Stomach (tissue), 8 donors: ENCODE measurements at regions not wholly inside any gene's neighbourhood (a gene's known extent, or its start where the extent isn't known, plus 50 kb on each side); places are given as distances from the start of the nearest gene placed in this dataset.

Experiments
- DNase-seq, 2 donors: peaks; one replicate each; pipeline versions ENCODE4 v3.0.0 to v3.0.0-alpha.2; 2013 to 2019
- H3K27ac ChIP-seq, 5 donors: fragments of 200-600 bp in 4 of 5; sonication (generic) in 4 of 5; one replicate each; pipeline ENCODE4 v1.5.1; 2013 to 2019; ENCODE audit warnings: mild to moderate bottlenecking in 1 of 5, moderate library complexity in 1 of 5
- H3K27me3 ChIP-seq, 3 donors: fragments of 200-600 bp; sonication (generic); one replicate each; pipeline ENCODE4 v1.5.1; 2017 to 2019; ENCODE audit warnings: mixed run types in 1 of 3
- H3K36me3 ChIP-seq, 4 donors: fragments of 200-600 bp; sonication (generic); 1 replicate in 3 of 4; 2 replicates in 1 of 4; pipeline ENCODE4 v1.5.1; 2016 to 2019
- H3K4me1 ChIP-seq, 4 donors: fragments of 200-600 bp; sonication (generic); one replicate each; pipeline ENCODE4 v1.5.1; 2016 to 2019
- H3K4me3 ChIP-seq, 4 donors: fragments of 200-600 bp; sonication (generic) in 3 of 4; one replicate each; pipeline ENCODE4 v1.5.1; 2016 to 2019; ENCODE audit warnings: mild to moderate bottlenecking in 1 of 4
- H3K9me3 ChIP-seq, 4 donors: fragments of 200-600 bp; sonication (generic); one replicate each; pipeline ENCODE4 v1.5.1; 2016 to 2019
- EP300 ChIP-seq: sonication (generic); formaldehyde crosslinking; IDR thresholded peaks from one replicate; pipeline ENCODE4 v1.6.1; 2017; ENCODE audit warnings: antibody characterized with exemption
- POLR2A ChIP-seq, 4 donors: fragments of 450-650 bp; IDR thresholded peaks; one replicate each; pipeline ENCODE4 v1.6.1; 2016; ENCODE audit warnings: antibody characterized with exemption in 4 of 4, control low read depth in 2 of 4, mild to moderate bottlenecking in 1 of 4, moderate library complexity in 1 of 4
- POLR2AphosphoS5 ChIP-seq, 3 donors: sonication (generic); formaldehyde crosslinking; IDR thresholded peaks; one replicate each; pipeline ENCODE4 v1.6.1; 2016; ENCODE audit warnings: antibody characterized with exemption in 3 of 3
- WGBS, 5 donors: extraction: QIAGEN DNeasy Blood & Tissue Kit in 3 of 5; methylation state at CpG; one replicate each; pipeline versions ENCODE4 v1.1.5 to v1.1.7; 2013 to 2018; 5-methylcytosine and 5-hydroxymethylcytosine counted together
- intact Hi-C: fragments of 100-400 bp; cut with DNase I; formaldehyde crosslinking; loops from one replicate; pipeline ENCODE4 v1.15.1; 2023; ENCODE audit warnings: low total_unique reads
- TF ChIP-seq, protein P1 (sequence below), 7 experiments: fragments of 450-650 bp in 4 of 7; fragments of 200-600 bp in 3 of 7; sonication (generic) in 3 of 7; IDR thresholded peaks; one replicate each; pipeline ENCODE4 v1.5.1; 2016 to 2019; ENCODE audit warnings: antibody characterized with exemption in 7 of 7, control low read depth in 2 of 7, mild to moderate bottlenecking in 1 of 7
- donor health status: healthy with polysubstance abuse.
- donor health status: Bipolar disorder and iron deficiency.
- donor health status: healthy.

GRCh38 chr13:99136427-99136954 lies 64.2 kb upstream of the UBAC2 start:
- Histone ChIP-seq H3K9me3 (peaks cover 3 to 9% (median 7%) of the 10 kb centered on the region in 4 donors), H3K36me3 (no peaks in the 10 kb centered on the region), H3K27me3 (peaks cover 0 to 30% (median 0%) of the 10 kb centered on the region in 3 donors), H3K4me1 (no peaks in the 10 kb centered on the region), H3K27ac (no peak overlapping the region), H3K4me3 (no peak overlapping the region)
- no peak for TF ChIP-seq POLR2A (IDR thresholded peaks at IDR 0.05)
- no peak for TF ChIP-seq POLR2AphosphoS5 (IDR thresholded peaks at IDR 0.05)
- TF ChIP-seq EP300 = no peak
- TF ChIP-seq, protein P1, sequence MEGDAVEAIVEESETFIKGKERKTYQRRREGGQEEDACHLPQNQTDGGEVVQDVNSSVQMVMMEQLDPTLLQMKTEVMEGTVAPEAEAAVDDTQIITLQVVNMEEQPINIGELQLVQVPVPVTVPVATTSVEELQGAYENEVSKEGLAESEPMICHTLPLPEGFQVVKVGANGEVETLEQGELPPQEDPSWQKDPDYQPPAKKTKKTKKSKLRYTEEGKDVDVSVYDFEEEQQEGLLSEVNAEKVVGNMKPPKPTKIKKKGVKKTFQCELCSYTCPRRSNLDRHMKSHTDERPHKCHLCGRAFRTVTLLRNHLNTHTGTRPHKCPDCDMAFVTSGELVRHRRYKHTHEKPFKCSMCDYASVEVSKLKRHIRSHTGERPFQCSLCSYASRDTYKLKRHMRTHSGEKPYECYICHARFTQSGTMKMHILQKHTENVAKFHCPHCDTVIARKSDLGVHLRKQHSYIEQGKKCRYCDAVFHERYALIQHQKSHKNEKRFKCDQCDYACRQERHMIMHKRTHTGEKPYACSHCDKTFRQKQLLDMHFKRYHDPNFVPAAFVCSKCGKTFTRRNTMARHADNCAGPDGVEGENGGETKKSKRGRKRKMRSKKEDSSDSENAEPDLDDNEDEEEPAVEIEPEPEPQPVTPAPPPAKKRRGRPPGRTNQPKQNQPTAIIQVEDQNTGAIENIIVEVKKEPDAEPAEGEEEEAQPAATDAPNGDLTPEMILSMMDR (IDR thresholded peaks at IDR 0.05) = no peak
- no peak for DNase-seq
- intact Hi-C loops = no loop called here
- WGBS, 5 donors = 46 to 67% (median 65%) methylated on average over 5 to 8 of the region's 8 CpGs

- WGBS, 5 donors = 88 to 97% (median 93%) methylated on average over 9 of the region's 9 CpGs
- intact Hi-C loops = no loop called here
- Histone ChIP-seq H3K9me3 (peaks cover 3 to 9% (median 7%) of the 10 kb centered on the region in 4 donors), H3K27me3 (peaks cover 0 to 39% (median 0%) of the 10 kb centered on the region in 3 donors), H3K4me3 (no peak overlapping the region), H3K27ac (no peak overlapping the region), H3K4me1 (no peaks in the 10 kb centered on the region), H3K36me3 (no peaks in the 10 kb centered on the region)
- TF ChIP-seq EP300 (no peak), POLR2AphosphoS5 (IDR thresholded peaks at IDR 0.05) (no peak), POLR2A (IDR thresholded peaks at IDR 0.05) (no peak)
- TF ChIP-seq, protein P1 (IDR thresholded peaks at IDR 0.05) = no peak
- DNase-seq = no peak
Measured at GRCh38 chr13:99140831-99141230, 59.8 kb upstream of the UBAC2 start.

GRCh38 chr13:99143904-99144303 lies 56.8 kb upstream of the UBAC2 start:
- peaks cover 0 to 43% (median 0%) of the 10 kb centered on the region in 3 donors for H3K27me3 ChIP-seq
- 85 to 92% (median 90%) methylated on average over 4 of the region's 4 CpGs for WGBS, 5 donors
- intact Hi-C loops = no loop called here

GRCh38 chr13:99144306-99144705 lies 56.3 kb upstream of the UBAC2 start:
- Histone ChIP-seq H3K4me3 (no peak overlapping the region), H3K27ac (no peak overlapping the region), H3K36me3 (no peaks in the 10 kb centered on the region), H3K9me3 (peaks cover 3 to 9% (median 7%) of the 10 kb centered on the region in 4 donors), H3K27me3 (peaks cover 0 to 44% (median 0%) of the 10 kb centered on the region in 3 donors), H3K4me1 (no peaks in the 10 kb centered on the region)
- no peak for DNase-seq
- 65 to 82% (median 75%) methylated on average over 6 of the region's 6 CpGs for whole genome bisulfite sequencing, 5 donors
- intact Hi-C loops = no loop called here
- TF ChIP-seq POLR2AphosphoS5 (IDR thresholded peaks at IDR 0.05) (no peak), POLR2A (IDR thresholded peaks at IDR 0.05) (no peak), EP300 (no peak)
- TF ChIP-seq, protein P1 (IDR thresholded peaks at IDR 0.05) = no peak

More at GRCh38 chr13:99143904-99144303, 56.8 kb upstream of the UBAC2 start:
- Histone ChIP-seq H3K9me3 (peaks cover 3 to 9% (median 7%) of the 10 kb centered on the region in 4 donors), H3K4me1 (no peaks in the 10 kb centered on the region), H3K27ac (no peak overlapping the region), H3K4me3 (no peak overlapping the region), H3K36me3 (no peaks in the 10 kb centered on the region)
- no peak for DNase-seq
- TF ChIP-seq EP300 = no peak
- TF ChIP-seq POLR2AphosphoS5 (IDR thresholded peaks at IDR 0.05) = no peak
- TF ChIP-seq, protein P1 (IDR thresholded peaks at IDR 0.05) = no peak
- TF ChIP-seq POLR2A (IDR thresholded peaks at IDR 0.05) = no peak
